Neuron (in vitro differentiated cells): ENCODE measurements at regions not wholly inside any gene's neighbourhood (a gene's known extent, or its start where the extent isn't known, plus 50 kb on each side); places are given as distances from the start of the nearest gene placed in this dataset.
"Not testable (repeated sequence)": the region's sequence is repeated elsewhere in the genome, so short reads cannot be mapped to it uniquely, and the experiment has no call there.

Experiments
- H2AFZ ChIP-seq: one replicate; pipeline ENCODE4 v1.6.1; 2013; ENCODE audit warnings: low read depth, mild to moderate bottlenecking, inconsistent platforms, low read length, moderate library complexity
- H3K27me3 ChIP-seq: one replicate; pipeline ENCODE4 v1.6.1; 2013; ENCODE audit warnings: low read length; ENCODE audit not compliant: insufficient read depth
- H3K36me3 ChIP-seq: one replicate; pipeline ENCODE4 v1.6.1; 2013; ENCODE audit warnings: low read length; ENCODE audit not compliant: insufficient read depth
- H3K4me1 ChIP-seq: one replicate; pipeline ENCODE4 v1.6.1; 2013; ENCODE audit warnings: low read length; ENCODE audit not compliant: insufficient read depth
- H3K4me3 ChIP-seq: 2 replicates; pipeline ENCODE4 v1.5.1; 2013; ENCODE audit warnings: mild to moderate bottlenecking, low read length, moderate library complexity
- H3K9me3 ChIP-seq: one replicate; pipeline ENCODE4 v1.6.1; 2013; ENCODE audit warnings: low read length

- H3K36me3 ChIP-seq: no peaks in the 10 kb centered on the region
- H3K9me3 ChIP-seq: no peaks in the 10 kb centered on the region
- no peaks in the 10 kb centered on the region for H3K4me1 ChIP-seq
- H3K4me3 ChIP-seq: no peak overlapping the region
- H2AFZ ChIP-seq: no peak overlapping the region
- H3K27me3 ChIP-seq: no peaks in the 10 kb centered on the region
Observed at GRCh38 chr3:153448151-153448829, 286.3 kb downstream of the RAP2B start.

GRCh38 chr3:153456833-153457545 lies 295.0 kb downstream of the RAP2B start:
- no peaks in the 10 kb centered on the region for H3K36me3 ChIP-seq
- H3K4me3 ChIP-seq: no peak overlapping the region
- no peak overlapping the region for H2AFZ ChIP-seq
- no peaks in the 10 kb centered on the region for H3K9me3 ChIP-seq
- H3K4me1 ChIP-seq: no peaks in the 10 kb centered on the region
- no peaks in the 10 kb centered on the region for H3K27me3 ChIP-seq

- Histone ChIP-seq H2AFZ (no peak overlapping the region), H3K27me3 (no peaks in the 10 kb centered on the region), H3K4me1 (no peaks in the 10 kb centered on the region), H3K36me3 (no peaks in the 10 kb centered on the region), H3K4me3 (no peak overlapping the region), H3K9me3 (no peaks in the 10 kb centered on the region)
Observed at GRCh38 chr3:153458881-153459280, 296.9 kb downstream of the RAP2B start.

- Histone ChIP-seq H3K36me3 (no peaks in the 10 kb centered on the region), H3K4me3 (no peak overlapping the region), H2AFZ (no peak overlapping the region), H3K4me1 (no peaks in the 10 kb centered on the region), H3K9me3 (no peaks in the 10 kb centered on the region), H3K27me3 (no peaks in the 10 kb centered on the region)
Observed at GRCh38 chr3:153462545-153462944, 300.5 kb downstream of the RAP2B start.

- Histone ChIP-seq H3K4me1 (no peaks in the 10 kb centered on the region), H3K9me3 (no peaks in the 10 kb centered on the region), H2AFZ (no peak overlapping the region), H3K27me3 (no peaks in the 10 kb centered on the region), H3K36me3 (no peaks in the 10 kb centered on the region), H3K4me3 (no peak overlapping the region)
Observed at GRCh38 chr3:153463895-153464294, 301.9 kb downstream of the RAP2B start.

- Histone ChIP-seq H3K36me3 (no peaks in the 10 kb centered on the region), H3K27me3 (no peaks in the 10 kb centered on the region), H2AFZ (no peak overlapping the region), H3K4me1 (no peaks in the 10 kb centered on the region), H3K9me3 (no peaks in the 10 kb centered on the region), H3K4me3 (no peak overlapping the region)
Observed at GRCh38 chr3:153469162-153469561, 307.1 kb downstream of the RAP2B start.

GRCh38 chr3:153484842-153485241 lies 322.8 kb downstream of the RAP2B start:
- H3K9me3 ChIP-seq: no peaks in the 10 kb centered on the region
- H2AFZ ChIP-seq: no peak overlapping the region
- H3K27me3 ChIP-seq: no peaks in the 10 kb centered on the region
- H3K4me3 ChIP-seq: no peak overlapping the region
- H3K36me3 ChIP-seq: no peaks in the 10 kb centered on the region
- H3K4me1 ChIP-seq: no peaks in the 10 kb centered on the region

- H3K4me1 ChIP-seq: no peaks in the 10 kb centered on the region
- no peak overlapping the region for H2AFZ ChIP-seq
- no peaks in the 10 kb centered on the region for H3K27me3 ChIP-seq
- H3K4me3 ChIP-seq: no peak overlapping the region
- H3K36me3 ChIP-seq: no peaks in the 10 kb centered on the region
- H3K9me3 ChIP-seq: no peaks in the 10 kb centered on the region
Observed at GRCh38 chr3:153495422-153495821, 333.4 kb downstream of the RAP2B start.

- Histone ChIP-seq H3K9me3 (no peaks in the 10 kb centered on the region), H3K4me1 (no peaks in the 10 kb centered on the region), H3K27me3 (no peaks in the 10 kb centered on the region), H3K4me3 (no peak overlapping the region), H2AFZ (no peak overlapping the region), H3K36me3 (no peaks in the 10 kb centered on the region)
Observed at GRCh38 chr3:153502682-153503081, 340.7 kb downstream of the RAP2B start.

GRCh38 chr3:153503873-153504272 lies 341.8 kb downstream of the RAP2B start:
- H3K9me3 ChIP-seq: no peaks in the 10 kb centered on the region
- no peaks in the 10 kb centered on the region for H3K36me3 ChIP-seq
- no peak overlapping the region for H2AFZ ChIP-seq
- no peaks in the 10 kb centered on the region for H3K27me3 ChIP-seq
- H3K4me3 ChIP-seq: no peak overlapping the region
- H3K4me1 ChIP-seq: no peaks in the 10 kb centered on the region

GRCh38 chr3:153506205-153506604 lies 344.2 kb downstream of the RAP2B start:
- H3K27me3 ChIP-seq, H3K4me3 ChIP-seq, H3K4me1 ChIP-seq, H2AFZ ChIP-seq, H3K36me3 ChIP-seq, H3K9me3 ChIP-seq: not testable (repeated sequence)

- H3K4me1 ChIP-seq, H3K9me3 ChIP-seq, H3K27me3 ChIP-seq, H3K4me3 ChIP-seq, H3K36me3 ChIP-seq, H2AFZ ChIP-seq: not testable (repeated sequence)
Observed at GRCh38 chr3:153506686-153507085, 344.7 kb downstream of the RAP2B start.

GRCh38 chr3:153513236-153513635 lies 351.2 kb downstream of the RAP2B start:
- no peak overlapping the region for H2AFZ ChIP-seq
- H3K4me3 ChIP-seq: no peak overlapping the region
- no peaks in the 10 kb centered on the region for H3K27me3 ChIP-seq
- no peaks in the 10 kb centered on the region for H3K36me3 ChIP-seq
- no peaks in the 10 kb centered on the region for H3K4me1 ChIP-seq
- H3K9me3 ChIP-seq: no peaks in the 10 kb centered on the region

- H3K4me3 ChIP-seq: no peak overlapping the region
- no peak overlapping the region for H2AFZ ChIP-seq
- no peaks in the 10 kb centered on the region for H3K27me3 ChIP-seq
- H3K9me3 ChIP-seq: no peaks in the 10 kb centered on the region
- no peaks in the 10 kb centered on the region for H3K36me3 ChIP-seq
- no peaks in the 10 kb centered on the region for H3K4me1 ChIP-seq
Observed at GRCh38 chr3:153528473-153528872, 366.4 kb downstream of the RAP2B start.
